ENCODE measurements at regions not wholly inside any gene's neighbourhood (a gene's known extent, or its start where the extent isn't known, plus 50 kb on each side); places are given as distances from the start of the nearest gene placed in this dataset.

DNA sequence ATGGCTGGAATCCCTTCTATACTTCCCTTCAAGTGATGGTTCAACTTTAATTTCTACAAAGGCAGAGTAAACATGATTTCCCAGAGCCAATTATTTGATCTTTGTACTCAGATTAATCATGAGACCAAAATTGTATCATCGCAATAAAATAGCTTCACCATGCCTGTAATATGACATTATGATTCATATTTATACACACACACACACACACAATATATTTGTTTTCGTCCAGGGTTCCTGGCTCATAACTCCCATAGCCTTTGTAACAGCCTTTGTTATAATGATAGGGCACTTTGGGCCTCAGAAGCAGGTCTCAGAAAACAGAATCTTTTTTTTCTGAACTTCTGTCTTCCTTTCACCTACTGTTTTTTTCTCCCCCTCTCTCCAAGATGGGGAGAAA is 270.6 kb downstream of the ADGRA3 start:
- no peaks in the 10 kb centered on the region for H3K36me3 ChIP-seq
- no peak for TF ChIP-seq POLR2A (IDR thresholded peaks at IDR 0.05)
- TF ChIP-seq POLR2AphosphoS5 (IDR thresholded peaks at IDR 0.05) = no peak
- TF ChIP-seq, protein P1, sequence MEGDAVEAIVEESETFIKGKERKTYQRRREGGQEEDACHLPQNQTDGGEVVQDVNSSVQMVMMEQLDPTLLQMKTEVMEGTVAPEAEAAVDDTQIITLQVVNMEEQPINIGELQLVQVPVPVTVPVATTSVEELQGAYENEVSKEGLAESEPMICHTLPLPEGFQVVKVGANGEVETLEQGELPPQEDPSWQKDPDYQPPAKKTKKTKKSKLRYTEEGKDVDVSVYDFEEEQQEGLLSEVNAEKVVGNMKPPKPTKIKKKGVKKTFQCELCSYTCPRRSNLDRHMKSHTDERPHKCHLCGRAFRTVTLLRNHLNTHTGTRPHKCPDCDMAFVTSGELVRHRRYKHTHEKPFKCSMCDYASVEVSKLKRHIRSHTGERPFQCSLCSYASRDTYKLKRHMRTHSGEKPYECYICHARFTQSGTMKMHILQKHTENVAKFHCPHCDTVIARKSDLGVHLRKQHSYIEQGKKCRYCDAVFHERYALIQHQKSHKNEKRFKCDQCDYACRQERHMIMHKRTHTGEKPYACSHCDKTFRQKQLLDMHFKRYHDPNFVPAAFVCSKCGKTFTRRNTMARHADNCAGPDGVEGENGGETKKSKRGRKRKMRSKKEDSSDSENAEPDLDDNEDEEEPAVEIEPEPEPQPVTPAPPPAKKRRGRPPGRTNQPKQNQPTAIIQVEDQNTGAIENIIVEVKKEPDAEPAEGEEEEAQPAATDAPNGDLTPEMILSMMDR (IDR thresholded peaks at IDR 0.05) = no peak
- no peaks in the 10 kb centered on the region for H3K4me1 ChIP-seq
- no peak for DNase-seq (ENCODE audit: low spot score in 2 of 2)
- H3K27ac ChIP-seq = no peak overlapping the region
- no peaks in the 10 kb centered on the region for H3K27me3 ChIP-seq
- H3K9me3 ChIP-seq = no peaks in the 10 kb centered on the region
- no peak overlapping the region for H3K4me3 ChIP-seq
- intact Hi-C loops (cut with DNase I; ENCODE audit: low total_unique reads) = loop anchor here (5.0 to 10.0 kb wide), 2 partner anchors 480 to 548 kb away; no protein-coding TSS in a partner anchor

DNA sequence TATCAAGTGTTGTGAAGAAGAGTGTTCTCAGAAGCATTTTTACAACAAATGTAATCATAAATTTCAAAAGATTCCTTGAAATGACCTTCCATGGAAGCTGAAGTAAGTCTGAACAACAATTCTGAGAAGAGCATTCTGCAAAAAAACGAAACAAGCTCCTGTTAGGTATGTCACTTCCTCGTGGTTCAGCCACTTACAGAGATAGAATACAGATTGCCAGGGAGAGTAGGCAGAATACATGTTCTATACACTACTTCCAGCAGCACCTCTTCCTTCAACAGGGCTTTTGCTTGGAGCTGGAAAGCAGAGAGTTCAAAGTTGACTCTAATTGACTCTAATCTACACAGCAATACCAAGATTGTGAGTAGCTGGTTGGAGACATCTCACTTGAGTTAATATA is 274.5 kb downstream of the ADGRA3 start:
- Histone ChIP-seq H3K36me3 (no peaks in the 10 kb centered on the region), H3K4me1 (no peaks in the 10 kb centered on the region), H3K27ac (no peak overlapping the region), H3K9me3 (no peaks in the 10 kb centered on the region), H3K4me3 (no peak overlapping the region), H3K27me3 (no peaks in the 10 kb centered on the region)
- intact Hi-C loops (cut with DNase I; ENCODE audit: low total_unique reads) = loop anchor here (10.0 kb wide), 1 partner anchor 477 kb away; no protein-coding TSS in a partner anchor
- no peak for TF ChIP-seq POLR2AphosphoS5 (IDR thresholded peaks at IDR 0.05)
- TF ChIP-seq, protein P1 (IDR thresholded peaks at IDR 0.05) = no peak
- no peak for TF ChIP-seq POLR2A (IDR thresholded peaks at IDR 0.05)
- no peak for DNase-seq (ENCODE audit: low spot score in 2 of 2)

DNA sequence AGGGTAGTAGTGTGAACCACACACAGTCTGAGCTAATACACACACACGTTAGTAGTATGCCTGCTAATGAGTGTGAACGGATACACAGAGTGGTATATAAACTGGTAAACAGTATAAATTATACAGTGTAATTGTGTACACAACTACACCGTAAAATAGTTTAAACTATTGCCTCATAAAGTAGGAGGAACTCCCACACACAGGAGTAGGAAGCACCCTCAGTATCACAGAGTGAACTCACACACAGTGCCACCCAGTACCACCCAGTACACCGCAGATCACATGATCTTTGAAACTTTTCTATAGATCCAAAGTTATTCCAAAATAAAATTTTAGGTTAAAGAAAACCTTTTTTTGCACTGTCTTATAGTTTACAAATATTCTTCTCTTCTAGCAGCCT is 275.1 kb downstream of the ADGRA3 start:
- H3K27me3 ChIP-seq = no peaks in the 10 kb centered on the region
- no peak for TF ChIP-seq POLR2A (IDR thresholded peaks at IDR 0.05)
- TF ChIP-seq, protein P1 (IDR thresholded peaks at IDR 0.05) = no peak
- TF ChIP-seq POLR2AphosphoS5 (IDR thresholded peaks at IDR 0.05) = no peak
- no peaks in the 10 kb centered on the region for H3K9me3 ChIP-seq
- H3K4me3 ChIP-seq = no peak overlapping the region
- no peak overlapping the region for H3K27ac ChIP-seq
- intact Hi-C loops (cut with DNase I; ENCODE audit: low total_unique reads) = loop anchor here (10.0 kb wide), 1 partner anchor 476 kb away; no protein-coding TSS in a partner anchor
- H3K4me1 ChIP-seq = no peaks in the 10 kb centered on the region
- no peak for DNase-seq (ENCODE audit: low spot score in 2 of 2)
- H3K36me3 ChIP-seq = no peaks in the 10 kb centered on the region

DNA sequence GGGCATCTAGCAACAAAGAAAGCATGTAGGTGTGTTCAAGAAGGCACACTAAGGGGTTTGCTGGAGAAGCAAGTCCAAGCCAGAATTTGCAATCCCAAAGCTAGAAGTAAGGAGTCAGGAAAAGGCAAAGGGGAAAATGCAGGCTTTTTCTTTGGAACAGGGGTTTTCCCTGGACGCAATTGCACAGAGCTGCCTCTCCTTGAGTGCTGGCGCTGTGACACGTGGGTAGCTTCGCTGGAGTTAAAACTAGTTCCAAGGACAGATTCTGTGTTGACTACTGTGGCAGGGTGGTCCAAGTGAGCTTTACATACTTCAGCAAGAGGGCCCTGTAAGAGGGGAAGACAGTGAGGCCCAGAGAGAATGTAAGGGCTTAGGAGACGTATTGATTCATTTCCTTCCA is 277.1 kb downstream of the ADGRA3 start:
- no peak for DNase-seq (ENCODE audit: low spot score in 2 of 2)
- Histone ChIP-seq H3K4me1 (no peaks in the 10 kb centered on the region), H3K27ac (no peak overlapping the region), H3K4me3 (no peak overlapping the region), H3K9me3 (no peaks in the 10 kb centered on the region), H3K27me3 (no peaks in the 10 kb centered on the region), H3K36me3 (no peaks in the 10 kb centered on the region)
- TF ChIP-seq POLR2AphosphoS5 (IDR thresholded peaks at IDR 0.05) (no peak), POLR2A (IDR thresholded peaks at IDR 0.05) (no peak)
- TF ChIP-seq, protein P1 (IDR thresholded peaks at IDR 0.05) = no peak
- intact Hi-C loops (cut with DNase I; ENCODE audit: low total_unique reads) = no loop called here

DNA sequence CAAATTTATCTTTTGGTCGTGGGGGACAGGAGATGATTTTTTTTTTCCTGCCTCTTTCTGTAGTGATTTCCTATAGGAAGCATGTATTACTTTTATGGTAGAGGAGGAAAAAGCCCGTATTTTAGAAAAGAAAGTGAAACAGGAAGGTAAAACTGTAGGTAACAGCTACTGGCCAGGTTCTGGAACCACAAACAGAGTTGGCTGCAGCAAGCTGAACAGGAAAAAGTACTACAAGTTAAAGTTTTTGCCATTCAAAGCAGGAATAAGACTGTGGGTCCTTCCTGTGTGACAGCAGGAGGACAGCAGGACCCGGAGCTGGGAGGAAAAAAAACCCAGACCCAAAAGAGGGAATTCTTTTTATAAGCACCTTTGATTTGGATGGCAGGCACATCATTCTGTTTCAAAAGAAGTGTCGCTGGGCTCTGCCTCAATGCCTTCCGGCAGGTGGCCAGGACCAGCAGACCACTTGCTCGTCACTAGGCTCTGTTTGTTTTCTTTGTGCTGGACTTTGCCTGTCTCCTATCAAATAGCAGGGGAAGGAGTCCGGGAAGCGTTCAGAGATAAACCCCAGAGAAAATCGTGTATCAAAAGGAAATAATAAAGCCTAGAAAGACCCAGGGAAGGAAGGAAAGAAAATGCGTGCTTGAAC is 277.9 kb downstream of the ADGRA3 start:
- Histone ChIP-seq H3K9me3 (no peaks in the 10 kb centered on the region), H3K4me1 (no peaks in the 10 kb centered on the region), H3K27me3 (no peaks in the 10 kb centered on the region), H3K4me3 (peak overlapping the region in 1 of 3 donors; percentile 16), H3K36me3 (no peaks in the 10 kb centered on the region), H3K27ac (no peak overlapping the region)
- intact Hi-C loops (cut with DNase I; ENCODE audit: low total_unique reads) = no loop called here
- TF ChIP-seq, protein P1 (IDR thresholded peaks at IDR 0.05) = no peak
- no peak for TF ChIP-seq POLR2AphosphoS5 (IDR thresholded peaks at IDR 0.05)
- no peak for TF ChIP-seq POLR2A (IDR thresholded peaks at IDR 0.05)
- DNase-seq (ENCODE audit: low spot score in 2 of 2) = no peak
